IPS-18c (cell line): ENCODE measurements at regions not wholly inside any gene's neighbourhood (a gene's known extent, or its start where the extent isn't known, plus 50 kb on each side); places are given as distances from the start of the nearest gene placed in this dataset.

Experiments used
- H3K4me3 ChIP-seq: 2 replicates; pipeline ENCODE4 v1.7.0; 2013; ENCODE audit warnings: low read depth, mild to moderate bottlenecking, low read length, moderate library complexity; ENCODE audit not compliant: insufficient read depth
- H3K9me3 ChIP-seq: one replicate; pipeline ENCODE4 v1.6.1; 2013; ENCODE audit warnings: mild to moderate bottlenecking, low read length, moderate library complexity; ENCODE audit not compliant: control insufficient read depth, insufficient read depth

DNA sequence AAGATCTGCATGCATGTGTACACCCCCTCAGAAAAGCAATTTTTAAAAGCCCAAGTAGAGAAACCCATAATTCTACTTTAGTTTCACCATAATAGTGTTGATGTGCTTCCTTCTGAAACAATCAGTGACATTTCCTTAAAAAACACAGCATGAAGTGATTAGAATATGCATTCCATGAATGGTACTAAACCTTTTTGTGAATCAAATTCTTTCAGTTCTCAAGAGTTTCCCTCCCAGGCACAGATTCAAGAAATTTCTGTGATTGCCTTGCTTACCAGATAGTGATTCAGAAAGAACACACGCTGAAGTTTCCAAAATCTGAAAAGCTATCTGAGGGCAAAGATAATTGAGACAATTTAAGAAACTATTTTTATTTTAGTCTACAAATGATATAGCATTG is 136.4 kb upstream of the ADGRL2 start:
- Histone ChIP-seq H3K4me3 (no peak overlapping the region), H3K9me3 (no peaks in the 10 kb centered on the region)

GRCh38 chr1:81662913-81663526 is 137.7 kb upstream of the ADGRL2 start:
- Histone ChIP-seq H3K9me3 (no peaks in the 10 kb centered on the region), H3K4me3 (no peak overlapping the region)

DNA sequence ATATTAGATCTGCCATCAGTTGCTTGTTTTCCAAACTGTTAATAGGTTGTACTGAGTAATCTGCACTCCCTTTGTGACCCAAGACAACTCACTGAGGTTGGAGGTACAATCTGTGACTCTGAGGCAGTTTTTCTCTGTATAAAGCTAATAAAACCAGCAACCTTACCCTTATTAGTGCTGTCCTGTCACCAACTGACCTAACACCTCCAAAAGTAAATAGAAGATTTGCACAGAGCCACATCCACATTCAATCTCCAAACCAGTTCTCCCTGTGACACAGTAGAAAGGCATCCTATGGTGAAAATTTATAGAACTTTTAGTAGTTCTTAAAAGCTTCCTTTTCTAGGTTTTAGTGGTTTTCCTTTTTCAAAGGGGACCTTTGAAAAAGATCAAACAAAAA is 140.4 kb upstream of the ADGRL2 start:
- no peak overlapping the region for H3K4me3 ChIP-seq
- H3K9me3 ChIP-seq, result no peaks in the 10 kb centered on the region

DNA sequence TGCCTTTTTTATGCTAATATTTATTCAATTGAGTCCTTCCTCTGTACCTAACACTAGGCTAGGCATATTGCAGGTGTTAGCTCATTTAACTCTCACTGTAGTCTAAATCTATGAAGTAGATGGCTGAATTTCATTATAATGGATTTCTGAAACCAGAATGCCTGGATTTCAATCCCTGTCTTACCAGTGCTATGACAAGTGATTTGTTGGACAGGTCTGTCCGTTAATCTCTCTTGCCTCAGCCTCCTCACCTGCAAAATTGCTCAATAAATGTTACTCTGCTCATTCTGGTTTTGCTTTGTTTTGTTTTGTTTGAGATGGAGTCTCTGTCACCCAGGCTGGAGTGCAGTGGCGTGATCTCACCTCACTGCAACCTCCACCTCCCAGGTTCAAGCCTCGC is 146.1 kb upstream of the ADGRL2 start:
- no peak overlapping the region for H3K4me3 ChIP-seq
- H3K9me3 ChIP-seq, result no peaks in the 10 kb centered on the region

GRCh38 chr1:81654147-81654546 is 146.6 kb upstream of the ADGRL2 start:
- H3K4me3 ChIP-seq, result no peak overlapping the region
- no peaks in the 10 kb centered on the region for H3K9me3 ChIP-seq

DNA sequence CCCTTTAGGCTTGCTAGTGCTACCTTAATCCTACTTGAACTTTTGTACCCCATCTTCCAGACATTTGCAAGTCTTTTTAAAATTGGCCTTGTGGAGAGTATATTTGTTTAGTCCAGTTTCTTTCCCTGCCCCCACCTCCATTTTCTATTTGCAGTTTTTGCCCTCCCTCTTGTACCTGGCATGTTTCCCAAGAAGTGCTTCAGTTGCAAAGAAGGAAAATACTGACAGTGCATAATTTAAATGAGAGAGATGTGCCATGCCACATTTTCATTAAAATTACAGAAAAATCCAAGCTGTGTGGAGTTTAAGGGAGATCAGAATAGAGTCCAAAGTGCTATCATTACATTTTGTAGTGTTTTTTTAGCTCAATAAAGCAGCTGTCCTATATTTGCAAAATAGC is 150.0 kb upstream of the ADGRL2 start:
- no peaks in the 10 kb centered on the region for H3K9me3 ChIP-seq
- no peak overlapping the region for H3K4me3 ChIP-seq

GRCh38 chr1:81635816-81636215 is 164.9 kb upstream of the ADGRL2 start:
- H3K4me3 ChIP-seq, result no peak overlapping the region
- H3K9me3 ChIP-seq, result peaks cover 4% of the 10 kb centered on the region

DNA sequence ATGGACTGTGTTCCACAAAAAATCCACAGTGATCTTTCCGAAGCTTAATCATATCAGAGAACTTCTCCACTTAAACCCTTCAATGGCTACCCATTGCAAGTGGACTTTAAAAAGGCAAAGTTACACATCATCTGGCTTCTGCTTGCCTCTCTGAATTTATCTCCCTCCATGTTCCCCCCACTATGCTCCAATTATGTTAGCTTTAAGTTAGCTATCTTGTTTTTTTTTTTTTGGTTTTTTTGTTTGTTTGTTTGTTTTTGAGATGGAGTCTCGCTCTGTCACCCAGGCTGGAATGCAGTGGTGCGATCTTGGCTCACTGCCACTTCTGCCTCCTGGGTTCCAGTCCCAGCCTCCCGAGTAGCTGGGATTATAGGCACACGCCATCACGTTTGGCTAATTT is 166.4 kb upstream of the ADGRL2 start:
- Histone ChIP-seq H3K9me3 (peaks cover 4% of the 10 kb centered on the region), H3K4me3 (no peak overlapping the region)

- no peak overlapping the region for H3K4me3 ChIP-seq
- H3K9me3 ChIP-seq, result peaks cover 2% of the 10 kb centered on the region
Observed at GRCh38 chr1:81619156-81619555, 181.6 kb upstream of the ADGRL2 start.

DNA sequence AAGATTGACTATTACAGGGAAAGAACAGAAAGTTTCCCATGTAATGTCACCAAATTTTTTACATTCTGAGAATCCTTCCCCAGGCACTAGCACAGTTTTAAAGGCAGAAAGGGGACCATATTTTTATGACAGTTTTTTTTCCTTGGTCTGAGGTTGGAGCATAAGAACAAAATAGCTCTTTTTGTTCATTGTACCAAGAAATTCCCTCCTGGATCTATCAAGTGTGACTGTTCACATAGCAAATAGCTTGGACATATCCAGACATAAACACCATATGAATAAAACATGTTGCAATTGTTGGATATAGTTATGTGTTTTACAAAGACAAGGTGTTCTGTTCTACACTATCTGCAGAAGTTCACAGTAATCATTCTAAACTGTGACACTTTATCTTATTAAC is 182.4 kb upstream of the ADGRL2 start:
- H3K9me3 ChIP-seq, result peaks cover 2% of the 10 kb centered on the region
- no peak overlapping the region for H3K4me3 ChIP-seq

- no peak overlapping the region for H3K4me3 ChIP-seq
- peaks cover 2% of the 10 kb centered on the region for H3K9me3 ChIP-seq
Observed at GRCh38 chr1:81617308-81617967, 183.3 kb upstream of the ADGRL2 start.

DNA sequence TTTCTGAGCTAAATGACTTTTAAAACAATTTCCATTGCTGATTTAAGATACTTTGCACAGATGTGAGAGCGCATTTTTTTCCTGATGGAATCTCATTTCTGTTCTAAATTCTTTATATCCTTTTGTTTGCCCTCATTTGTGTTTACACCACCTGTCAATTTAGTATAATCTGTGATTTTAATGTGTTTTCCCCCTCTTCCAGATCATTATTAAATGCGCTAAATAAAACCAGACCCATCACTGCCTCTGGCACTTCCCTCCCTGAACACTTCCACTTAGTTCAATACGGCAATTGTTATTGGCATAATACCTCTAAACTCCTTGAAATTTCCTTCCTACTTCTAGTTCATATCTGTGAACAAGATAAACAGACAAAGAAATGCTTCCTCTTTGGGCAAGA is 186.9 kb upstream of the ADGRL2 start:
- peaks cover 2% of the 10 kb centered on the region for H3K9me3 ChIP-seq
- H3K4me3 ChIP-seq, result no peak overlapping the region

DNA sequence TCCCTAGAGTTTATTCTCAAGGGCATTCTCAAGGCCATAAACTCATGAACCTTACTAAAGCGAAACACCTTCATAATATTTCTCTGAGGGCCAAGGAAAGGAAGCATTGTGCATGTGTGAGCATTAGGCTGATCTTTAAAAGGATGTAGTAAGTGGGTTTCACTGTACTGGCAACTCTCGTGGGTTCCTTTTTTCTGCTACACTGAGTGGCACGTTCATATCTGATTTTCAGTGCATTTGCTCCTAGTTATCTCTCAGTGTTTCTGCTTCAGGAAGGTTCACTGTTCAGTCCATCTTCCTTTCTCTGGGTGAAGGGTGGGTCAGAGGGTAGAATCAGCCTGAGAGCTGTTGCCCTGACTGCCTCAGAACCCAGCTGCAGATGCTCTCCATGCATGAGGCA is 192.8 kb upstream of the ADGRL2 start:
- Histone ChIP-seq H3K4me3 (no peak overlapping the region), H3K9me3 (no peaks in the 10 kb centered on the region)

DNA sequence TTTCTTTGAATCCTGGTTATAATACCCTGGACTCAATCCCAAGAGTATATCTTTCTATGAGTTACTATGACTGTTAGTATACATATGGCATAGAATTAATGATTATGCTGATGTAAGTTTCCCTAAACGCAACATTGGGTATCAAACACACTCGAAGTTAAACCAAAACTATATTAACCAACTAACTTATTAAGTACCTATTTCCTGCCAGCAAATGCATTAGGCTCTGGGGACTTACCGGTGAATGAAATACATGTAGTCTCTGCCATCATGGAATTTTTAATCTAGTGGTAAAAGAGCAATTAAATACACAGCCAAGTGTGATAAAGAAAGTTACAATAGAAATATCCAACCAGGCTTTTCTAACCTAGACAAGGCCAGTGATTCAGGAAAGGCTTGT is 193.6 kb upstream of the ADGRL2 start:
- no peak overlapping the region for H3K4me3 ChIP-seq
- no peaks in the 10 kb centered on the region for H3K9me3 ChIP-seq

DNA sequence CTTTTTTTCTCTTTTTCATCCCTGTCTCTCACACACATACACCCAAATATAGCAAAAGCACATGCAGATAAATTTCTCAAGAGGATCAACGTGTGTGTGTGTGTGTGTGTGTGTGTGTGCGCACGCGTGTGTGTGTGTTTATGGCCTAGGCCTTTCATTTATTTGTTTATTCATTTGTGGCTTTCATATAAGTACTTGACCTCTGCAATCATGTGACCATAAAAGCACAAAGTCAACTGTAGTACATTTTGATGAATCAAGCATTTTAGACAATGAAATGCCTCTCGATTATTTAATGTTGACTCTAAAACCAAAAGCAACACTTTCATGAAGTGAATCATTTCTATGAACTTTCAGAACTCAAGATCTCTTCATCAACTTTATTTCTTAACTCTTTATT is 194.1 kb upstream of the ADGRL2 start:
- no peak overlapping the region for H3K4me3 ChIP-seq
- no peaks in the 10 kb centered on the region for H3K9me3 ChIP-seq

DNA sequence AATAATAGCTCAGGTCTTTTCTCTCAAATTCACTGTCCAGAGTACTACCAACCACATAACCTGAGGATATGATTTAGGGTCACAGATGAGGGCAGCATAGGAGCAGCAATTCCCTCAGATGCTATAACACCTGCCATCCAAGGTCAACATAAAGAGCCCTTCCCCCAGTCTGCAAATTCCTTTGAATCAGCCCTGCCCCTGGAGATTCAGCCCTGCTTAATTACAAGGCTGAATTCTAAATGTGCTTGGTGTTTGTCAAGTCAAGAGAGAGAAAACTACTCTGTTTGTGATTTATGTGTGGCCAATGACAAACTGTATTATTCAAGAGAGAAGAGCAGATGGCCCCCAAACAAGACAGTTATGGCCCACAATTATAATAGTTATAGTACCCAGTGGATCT is 195.7 kb upstream of the ADGRL2 start:
- no peak overlapping the region for H3K4me3 ChIP-seq
- no peaks in the 10 kb centered on the region for H3K9me3 ChIP-seq

- Histone ChIP-seq H3K4me3 (no peak overlapping the region), H3K9me3 (peaks cover 3% of the 10 kb centered on the region)
Observed at GRCh38 chr1:81600878-81601622, 199.7 kb upstream of the ADGRL2 start.

DNA sequence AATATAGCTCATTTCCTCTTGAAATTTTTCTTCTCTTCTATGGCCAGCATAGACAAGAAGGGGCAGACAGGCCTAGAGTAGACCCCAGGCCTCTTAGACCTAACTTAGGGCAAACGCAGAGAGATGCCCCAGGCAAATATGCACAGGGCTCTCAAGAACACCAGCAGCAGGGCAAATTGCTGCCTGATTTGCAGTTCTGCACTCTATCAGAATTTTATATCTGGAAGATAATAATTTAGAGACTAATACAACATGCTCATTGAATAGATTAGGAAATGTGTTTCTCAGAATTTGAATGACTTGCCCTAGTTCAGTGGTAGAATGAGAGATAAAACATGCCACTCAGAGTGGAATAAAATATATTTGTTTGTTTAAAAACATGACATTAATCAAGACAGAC is 200.4 kb upstream of the ADGRL2 start:
- peaks cover 3% of the 10 kb centered on the region for H3K9me3 ChIP-seq
- H3K4me3 ChIP-seq, result no peak overlapping the region
